HG03159 (cell line): ENCODE measurements at regions not wholly inside any gene's neighbourhood (a gene's known extent, or its start where the extent isn't known, plus 50 kb on each side); places are given as distances from the start of the nearest gene placed in this dataset.

Experiments used
- ATAC-seq: cut with Tn5 transposase; IDR thresholded peaks from one replicate; pipeline ENCODE4 v1.9.1; 2021; ENCODE audit warnings: mild to moderate bottlenecking, moderate library complexity; ENCODE audit not compliant: unreplicated experiment

- ATAC-seq: no peak
Observed at GRCh38 chr12:115243933-115244628, 560.1 kb upstream of the TBX3 start.

DNA sequence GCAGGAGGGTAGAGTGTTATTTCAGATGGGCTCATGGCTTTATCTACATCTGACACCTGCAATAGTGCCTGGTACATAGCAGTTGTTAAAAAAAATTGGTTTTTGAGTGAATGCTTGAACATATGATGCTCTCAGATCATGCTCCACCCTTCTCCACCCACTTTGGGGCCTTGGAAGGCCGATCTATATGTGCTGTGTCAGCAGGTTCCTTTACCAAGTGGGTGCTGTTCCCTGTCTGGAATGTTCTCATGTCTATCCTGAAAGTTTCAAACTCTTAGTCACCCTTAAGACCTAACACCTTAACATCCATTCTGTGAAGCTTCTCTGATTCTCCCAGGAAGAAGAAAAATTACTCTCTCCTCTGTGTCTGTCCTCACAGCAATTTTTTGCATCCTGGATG is 556.3 kb upstream of the TBX3 start:
- no peak for ATAC-seq

DNA sequence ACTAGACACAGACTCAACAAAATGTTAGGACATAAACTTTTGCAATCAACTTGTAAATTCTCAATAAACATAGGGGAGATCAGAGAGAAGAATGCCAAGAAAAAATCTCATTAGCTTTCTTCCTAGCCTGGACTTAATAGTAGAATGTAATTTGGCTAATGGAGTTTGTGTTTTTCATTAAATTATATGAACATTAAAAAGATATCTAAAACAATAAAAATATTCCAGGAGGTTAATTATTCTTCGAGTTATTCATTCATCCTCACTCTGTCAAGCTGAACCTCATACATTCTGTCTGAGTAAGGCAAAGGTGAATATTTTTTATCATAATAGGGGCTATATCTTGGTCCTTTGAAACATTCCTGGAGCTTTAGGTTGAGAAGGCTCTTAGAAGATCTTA is 551.9 kb upstream of the TBX3 start:
- no peak for ATAC-seq

GRCh38 chr12:115233891-115234543 is 550.0 kb upstream of the TBX3 start:
- ATAC-seq: no peak

GRCh38 chr12:115232455-115233156 is 548.6 kb upstream of the TBX3 start:
- no peak for ATAC-seq

DNA sequence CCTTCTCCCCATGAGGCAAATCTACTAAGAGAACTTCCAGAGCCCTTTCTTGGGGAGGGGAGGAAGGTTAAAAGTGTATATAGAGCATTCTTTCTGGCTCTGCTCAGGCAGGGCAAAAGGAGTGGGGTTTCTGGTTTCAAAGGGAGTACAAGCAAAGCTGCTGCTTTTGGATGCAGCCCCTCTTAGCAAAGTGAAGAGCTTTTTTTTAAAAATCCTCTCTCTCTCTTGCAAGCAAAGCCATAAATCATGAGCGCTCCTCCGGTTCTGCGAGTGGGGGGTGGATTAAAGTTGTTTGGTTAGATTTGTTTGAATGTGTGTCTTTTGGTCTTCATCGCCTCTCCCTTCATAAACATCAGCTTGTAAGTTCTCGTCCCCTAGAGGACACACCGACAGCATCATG is 546.6 kb upstream of the TBX3 start:
- ATAC-seq: no peak

DNA sequence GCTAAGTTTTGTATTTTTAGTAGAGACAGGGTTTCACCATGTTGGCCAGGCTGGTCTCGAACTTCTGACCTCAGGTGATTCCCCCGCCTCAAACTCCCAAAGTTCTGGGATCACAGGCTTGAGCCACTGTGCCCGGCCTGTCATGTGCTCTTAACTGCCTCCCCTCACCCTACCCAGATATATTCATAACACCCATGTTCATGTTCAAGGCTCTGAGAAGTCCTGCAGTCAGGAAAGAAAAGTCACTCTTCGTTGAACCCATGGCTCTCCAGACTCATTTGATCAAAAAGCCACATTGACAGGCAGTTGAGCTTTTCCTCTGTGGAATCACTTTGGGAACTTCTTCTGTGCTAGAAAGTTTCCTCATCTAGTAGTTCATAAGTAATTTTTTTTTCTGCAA is 545.5 kb upstream of the TBX3 start:
- ATAC-seq: no peak

DNA sequence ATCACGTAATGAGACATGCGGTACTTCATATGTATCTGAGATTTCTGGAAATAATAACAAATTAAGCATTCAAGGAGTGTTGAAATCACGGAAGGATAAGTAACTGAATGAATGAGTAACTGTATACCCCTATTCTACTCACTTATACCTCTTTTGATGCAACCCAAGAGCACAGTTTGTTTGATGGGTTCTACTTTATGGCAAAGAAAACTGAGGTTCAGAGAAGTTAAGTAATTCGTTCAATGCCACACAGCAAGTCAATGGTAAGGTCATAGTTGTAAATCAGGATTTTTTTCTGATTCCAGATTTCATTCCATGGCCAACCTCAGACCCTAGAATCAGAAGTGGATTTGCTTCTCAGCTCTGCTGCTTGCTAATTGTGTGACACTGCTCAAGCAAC is 544.5 kb upstream of the TBX3 start:
- ATAC-seq: no peak

GRCh38 chr12:115227137-115227615 is 543.2 kb upstream of the TBX3 start:
- no peak for ATAC-seq

DNA sequence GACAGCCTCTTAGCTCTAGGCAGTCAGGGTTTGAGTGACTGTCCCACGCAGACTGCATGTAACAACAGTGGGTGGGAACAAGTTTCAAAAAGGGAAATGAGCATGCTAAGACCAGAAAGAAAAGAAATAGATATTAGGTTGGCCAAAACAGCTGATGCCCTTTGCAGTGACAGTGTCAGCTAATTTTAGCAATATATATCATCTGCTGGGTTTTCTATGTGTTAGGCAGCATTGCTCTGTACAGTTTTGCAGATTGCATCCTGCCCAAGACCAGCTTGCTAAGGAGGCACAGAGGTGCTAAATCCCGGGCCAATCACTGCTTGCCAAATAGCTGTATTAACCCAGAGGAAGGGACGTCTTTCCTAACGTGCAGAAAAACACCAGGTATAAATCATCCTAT is 541.9 kb upstream of the TBX3 start:
- no peak for ATAC-seq

DNA sequence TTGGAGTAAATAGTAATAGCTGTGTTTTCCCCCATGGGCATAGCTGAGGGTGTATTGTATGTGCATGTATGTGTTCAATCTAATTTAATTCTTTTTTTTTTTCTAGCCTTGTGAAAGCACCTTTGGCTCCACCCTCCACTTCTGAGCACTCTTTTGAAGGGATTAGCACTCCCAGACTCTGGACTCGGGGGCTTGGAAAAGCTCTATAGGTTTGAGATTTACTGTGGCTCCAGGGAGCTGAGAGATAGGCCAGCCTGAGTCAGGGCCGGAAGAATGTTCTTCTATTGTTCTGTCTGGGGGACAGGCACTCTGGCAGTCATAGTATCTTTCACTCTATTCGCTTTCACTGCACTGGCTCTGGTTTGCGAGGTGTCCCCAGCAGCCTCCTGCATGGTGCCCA is 540.0 kb upstream of the TBX3 start:
- no peak for ATAC-seq

GRCh38 chr12:115223322-115223721 is 539.3 kb upstream of the TBX3 start:
- ATAC-seq: no peak

- ATAC-seq: no peak
Observed at GRCh38 chr12:115222220-115222619, 538.2 kb upstream of the TBX3 start.

GRCh38 chr12:115216301-115216700 is 532.3 kb upstream of the TBX3 start:
- ATAC-seq: no peak

GRCh38 chr12:115215544-115215943 is 531.6 kb upstream of the TBX3 start:
- ATAC-seq: no peak

GRCh38 chr12:115213538-115214016 is 529.6 kb upstream of the TBX3 start:
- ATAC-seq: no peak

GRCh38 chr12:115213118-115213517 is 529.1 kb upstream of the TBX3 start:
- ATAC-seq: no peak

DNA sequence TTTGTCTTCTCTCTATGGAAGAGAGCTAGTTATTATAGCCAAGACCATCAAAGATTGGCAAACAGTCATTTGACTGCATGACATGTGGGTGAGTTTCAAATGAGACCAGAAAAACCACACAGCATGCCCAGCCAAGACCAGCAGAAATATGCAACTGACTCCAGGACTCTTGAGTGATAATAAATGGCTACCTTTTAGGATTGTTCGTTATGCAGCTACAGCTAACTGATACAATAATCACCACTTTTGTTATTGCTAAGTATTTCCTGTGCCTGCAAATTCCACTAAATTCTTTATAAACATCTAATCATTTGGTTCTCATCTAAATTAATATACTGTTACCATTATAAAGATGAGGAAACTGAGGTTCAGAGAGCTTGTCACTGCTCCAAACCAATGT is 528.4 kb upstream of the TBX3 start:
- ATAC-seq: no peak

DNA sequence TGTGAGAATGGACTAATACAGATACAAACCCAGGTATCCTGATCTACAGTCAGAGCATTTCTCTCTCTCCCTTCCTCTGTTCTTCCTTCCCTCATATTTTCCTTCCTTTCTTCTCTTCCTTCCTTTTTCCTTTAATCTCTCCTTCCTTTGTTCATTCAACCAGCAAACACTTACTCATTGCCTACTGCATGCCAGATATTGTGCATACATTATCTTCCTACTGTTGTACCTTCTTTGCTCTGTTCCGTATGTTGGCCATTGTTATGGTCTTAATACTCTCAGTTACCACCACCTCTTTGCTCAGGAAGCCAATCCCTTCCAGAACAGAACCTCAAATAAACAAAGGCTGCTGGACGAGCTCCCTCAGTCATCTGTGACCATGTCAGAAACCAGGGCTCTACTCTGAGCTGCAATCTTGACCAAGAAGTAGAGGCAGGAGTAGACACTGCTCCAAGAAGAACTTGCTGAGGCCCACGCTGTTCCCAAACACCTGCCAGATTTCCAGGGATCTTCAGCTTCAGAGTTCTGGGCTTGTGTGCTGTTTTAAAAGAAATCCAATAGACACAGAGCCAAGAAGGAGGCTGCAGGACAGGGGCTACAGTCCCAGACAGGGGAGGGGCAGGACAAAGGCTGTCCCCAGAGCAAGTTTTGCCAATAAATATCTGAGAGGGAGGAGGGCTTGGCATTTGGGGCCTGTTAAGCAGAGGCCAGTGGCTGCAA is 526.7 kb upstream of the TBX3 start:
- ATAC-seq: no peak

DNA sequence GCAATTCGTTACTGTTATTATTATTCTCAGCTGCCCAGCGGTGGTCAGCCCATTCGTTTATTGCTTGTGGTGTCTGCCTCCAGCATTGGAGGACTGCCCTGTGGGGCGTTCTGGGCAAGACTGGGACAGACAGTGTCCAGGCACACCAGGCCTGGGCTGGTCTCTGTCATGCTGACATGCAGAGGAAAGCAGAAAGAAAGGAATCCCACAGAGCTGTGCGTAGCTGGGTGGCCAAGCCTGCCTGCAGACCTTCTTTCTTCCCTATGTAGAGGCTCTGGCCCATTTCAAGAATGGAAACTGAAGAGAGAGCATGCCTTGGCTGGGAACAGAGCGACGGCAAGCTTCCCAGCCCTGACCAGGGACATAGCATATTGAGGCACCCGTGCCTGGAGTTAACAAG is 525.3 kb upstream of the TBX3 start:
- no peak for ATAC-seq

- no peak for ATAC-seq
Observed at GRCh38 chr12:115208098-115208497, 524.1 kb upstream of the TBX3 start.
